ENCODE measurements at regions not wholly inside any gene's neighbourhood (a gene's known extent, or its start where the extent isn't known, plus 50 kb on each side); places are given as distances from the start of the nearest gene placed in this dataset.

- peaks cover 19% of the 10 kb centered on the region for H3K4me1 Mint-ChIP-seq (ENCODE audit: low read depth)
- no peak for DNase-seq (ENCODE audit: low spot score)
- peak; percentile 42 for TF ChIP-seq CTCF (IDR thresholded peaks at IDR 0.05)
- H3K9me3 Mint-ChIP-seq (ENCODE audit: low read depth), result peaks cover 4% of the 10 kb centered on the region
- no peak overlapping the region for H3K27ac Mint-ChIP-seq (ENCODE audit: unreplicated experiment)
- H3K27me3 Mint-ChIP-seq (ENCODE audit: low read depth), result no peaks in the 10 kb centered on the region
- no peak overlapping the region for H3K4me3 Mint-ChIP-seq (ENCODE audit: unreplicated experiment)
- H3K36me3 Mint-ChIP-seq (ENCODE audit: low read depth), result no peaks in the 10 kb centered on the region
These were observed 486.8 kb upstream of the CNTN4 start for GRCh38 chr3:1611824-1612223.

DNA sequence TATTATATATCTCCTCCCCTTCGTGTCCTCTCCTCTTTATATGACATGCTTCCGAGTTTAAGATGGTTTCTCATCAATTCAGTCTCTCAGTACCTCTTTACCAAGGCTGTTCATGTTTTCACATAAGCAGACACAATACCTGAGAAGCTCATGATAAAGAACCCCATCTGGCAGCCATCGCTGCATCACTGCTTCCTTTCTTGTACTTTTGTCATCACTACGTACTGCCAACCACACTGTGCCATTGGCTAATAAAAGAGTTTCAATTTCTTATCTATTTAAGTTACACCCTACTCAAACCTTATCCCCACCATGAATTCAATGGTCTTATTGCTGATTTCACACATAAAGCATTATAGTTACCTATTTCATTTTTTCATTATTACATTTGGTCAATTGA, 484.7 kb upstream of the CNTN4 start:
- peaks cover 10% of the 10 kb centered on the region for H3K9me3 Mint-ChIP-seq (ENCODE audit: low read depth)
- no peak overlapping the region for H3K27ac Mint-ChIP-seq (ENCODE audit: unreplicated experiment)
- H3K4me1 Mint-ChIP-seq (ENCODE audit: low read depth), result peaks cover 25% of the 10 kb centered on the region
- no peaks in the 10 kb centered on the region for H3K27me3 Mint-ChIP-seq (ENCODE audit: low read depth)
- no peak overlapping the region for H3K4me3 Mint-ChIP-seq (ENCODE audit: unreplicated experiment)
- TF ChIP-seq CTCF (IDR thresholded peaks at IDR 0.05), result no peak
- DNase-seq (ENCODE audit: low spot score), result no peak
- H3K36me3 Mint-ChIP-seq (ENCODE audit: low read depth), result no peaks in the 10 kb centered on the region

GRCh38 chr3:1616744-1617143, 481.9 kb upstream of the CNTN4 start:
- Mint-ChIP-seq H3K36me3 (ENCODE audit: low read depth) (no peaks in the 10 kb centered on the region), H3K4me3 (ENCODE audit: unreplicated experiment) (no peak overlapping the region), H3K27ac (ENCODE audit: unreplicated experiment) (no peak overlapping the region), H3K4me1 (ENCODE audit: low read depth) (peaks cover 14% of the 10 kb centered on the region), H3K27me3 (ENCODE audit: low read depth) (no peaks in the 10 kb centered on the region), H3K9me3 (ENCODE audit: low read depth) (peaks cover 10% of the 10 kb centered on the region)
- no peak for TF ChIP-seq CTCF (IDR thresholded peaks at IDR 0.05)
- DNase-seq (ENCODE audit: low spot score), result no peak

GRCh38 chr3:1623896-1624295, 474.8 kb upstream of the CNTN4 start:
- Mint-ChIP-seq H3K4me1 (ENCODE audit: low read depth) (no peaks in the 10 kb centered on the region), H3K9me3 (ENCODE audit: low read depth) (no peaks in the 10 kb centered on the region), H3K27me3 (ENCODE audit: low read depth) (no peaks in the 10 kb centered on the region), H3K4me3 (ENCODE audit: unreplicated experiment) (no peak overlapping the region), H3K36me3 (ENCODE audit: low read depth) (no peaks in the 10 kb centered on the region), H3K27ac (ENCODE audit: unreplicated experiment) (no peak overlapping the region)
- no peak for TF ChIP-seq CTCF (IDR thresholded peaks at IDR 0.05)
- no peak for DNase-seq (ENCODE audit: low spot score)

DNA sequence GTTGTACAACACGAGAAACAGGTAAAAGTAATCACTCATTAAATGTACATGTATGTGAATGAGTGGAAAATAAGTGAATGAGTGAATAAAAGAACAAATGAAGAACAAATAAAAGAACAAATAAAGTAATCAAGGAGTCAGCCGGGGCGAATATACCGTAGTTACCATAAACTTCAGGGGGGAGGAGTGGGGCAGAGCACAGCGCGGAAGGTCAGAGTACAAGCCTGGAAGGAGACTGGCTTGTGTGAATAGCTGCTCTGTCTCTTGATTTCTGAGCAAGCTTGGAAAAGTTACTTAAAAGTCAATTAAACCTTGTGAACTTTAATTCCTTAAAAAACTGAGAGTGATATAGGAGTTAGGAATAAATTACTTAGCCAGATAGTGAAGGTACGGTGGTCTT, 466.5 kb upstream of the CNTN4 start:
- Mint-ChIP-seq H3K27me3 (ENCODE audit: low read depth) (peaks cover 4% of the 10 kb centered on the region), H3K4me1 (ENCODE audit: low read depth) (no peaks in the 10 kb centered on the region), H3K4me3 (ENCODE audit: unreplicated experiment) (no peak overlapping the region), H3K27ac (ENCODE audit: unreplicated experiment) (no peak overlapping the region), H3K36me3 (ENCODE audit: low read depth) (no peaks in the 10 kb centered on the region), H3K9me3 (ENCODE audit: low read depth) (no peaks in the 10 kb centered on the region)
- DNase-seq (ENCODE audit: low spot score), result no peak
- no peak for TF ChIP-seq CTCF (IDR thresholded peaks at IDR 0.05)
